ENCODE measurements at regions not wholly inside any gene's neighbourhood (a gene's known extent, or its start where the extent isn't known, plus 50 kb on each side); places are given as distances from the start of the nearest gene placed in this dataset.

DNA sequence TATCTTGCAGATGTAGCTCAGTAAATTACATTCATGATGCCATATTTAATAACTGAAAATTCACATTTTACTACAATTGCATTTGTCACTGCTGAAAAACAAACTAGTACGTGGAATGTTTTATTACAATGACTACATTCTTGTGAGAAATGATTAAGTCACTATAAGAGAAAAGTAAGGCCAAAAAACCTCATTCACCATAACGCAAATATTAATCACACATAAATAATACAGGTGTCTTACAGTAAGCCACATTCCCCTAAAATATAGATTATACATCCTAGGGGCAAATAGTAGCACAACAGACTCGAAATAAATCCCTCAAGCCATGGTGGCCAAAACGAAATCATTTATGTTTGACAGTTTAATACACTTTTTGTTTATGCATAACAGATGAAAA is 460.6 kb downstream of the NR4A2 start:
- TF ChIP-seq, protein P1, sequence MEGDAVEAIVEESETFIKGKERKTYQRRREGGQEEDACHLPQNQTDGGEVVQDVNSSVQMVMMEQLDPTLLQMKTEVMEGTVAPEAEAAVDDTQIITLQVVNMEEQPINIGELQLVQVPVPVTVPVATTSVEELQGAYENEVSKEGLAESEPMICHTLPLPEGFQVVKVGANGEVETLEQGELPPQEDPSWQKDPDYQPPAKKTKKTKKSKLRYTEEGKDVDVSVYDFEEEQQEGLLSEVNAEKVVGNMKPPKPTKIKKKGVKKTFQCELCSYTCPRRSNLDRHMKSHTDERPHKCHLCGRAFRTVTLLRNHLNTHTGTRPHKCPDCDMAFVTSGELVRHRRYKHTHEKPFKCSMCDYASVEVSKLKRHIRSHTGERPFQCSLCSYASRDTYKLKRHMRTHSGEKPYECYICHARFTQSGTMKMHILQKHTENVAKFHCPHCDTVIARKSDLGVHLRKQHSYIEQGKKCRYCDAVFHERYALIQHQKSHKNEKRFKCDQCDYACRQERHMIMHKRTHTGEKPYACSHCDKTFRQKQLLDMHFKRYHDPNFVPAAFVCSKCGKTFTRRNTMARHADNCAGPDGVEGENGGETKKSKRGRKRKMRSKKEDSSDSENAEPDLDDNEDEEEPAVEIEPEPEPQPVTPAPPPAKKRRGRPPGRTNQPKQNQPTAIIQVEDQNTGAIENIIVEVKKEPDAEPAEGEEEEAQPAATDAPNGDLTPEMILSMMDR (IDR thresholded peaks at IDR 0.05; ENCODE audit: insufficient read depth, low read depth, low read length, missing control alignments) = no peak
- no peak overlapping the region for H3K4me3 ChIP-seq (ENCODE audit: low read length)
- no peak for DNase-seq (ENCODE audit: low read depth)

DNA sequence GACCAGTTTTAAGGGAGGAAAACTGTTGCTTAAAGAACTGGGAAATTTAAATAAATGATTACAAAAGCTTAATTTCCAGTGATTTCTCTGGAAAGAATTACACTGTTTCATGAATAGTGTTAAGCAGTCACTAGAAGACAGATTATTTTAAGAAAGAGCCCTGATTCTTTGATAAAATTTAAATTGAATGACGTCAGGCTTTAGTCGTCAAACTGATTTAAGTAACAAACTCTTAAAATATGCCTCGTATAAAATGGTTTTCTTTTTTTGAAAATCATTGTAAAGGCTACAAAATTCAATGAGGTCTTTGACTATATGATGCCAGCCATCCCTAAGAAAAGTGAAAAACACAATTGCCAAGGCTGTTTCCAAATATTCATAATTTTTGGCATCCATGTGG is 465.0 kb downstream of the NR4A2 start:
- TF ChIP-seq, protein P1 (IDR thresholded peaks at IDR 0.05; ENCODE audit: insufficient read depth, low read depth, low read length, missing control alignments) = no peak
- H3K4me3 ChIP-seq (ENCODE audit: low read length) = no peak overlapping the region
- DNase-seq (ENCODE audit: low read depth) = no peak

DNA sequence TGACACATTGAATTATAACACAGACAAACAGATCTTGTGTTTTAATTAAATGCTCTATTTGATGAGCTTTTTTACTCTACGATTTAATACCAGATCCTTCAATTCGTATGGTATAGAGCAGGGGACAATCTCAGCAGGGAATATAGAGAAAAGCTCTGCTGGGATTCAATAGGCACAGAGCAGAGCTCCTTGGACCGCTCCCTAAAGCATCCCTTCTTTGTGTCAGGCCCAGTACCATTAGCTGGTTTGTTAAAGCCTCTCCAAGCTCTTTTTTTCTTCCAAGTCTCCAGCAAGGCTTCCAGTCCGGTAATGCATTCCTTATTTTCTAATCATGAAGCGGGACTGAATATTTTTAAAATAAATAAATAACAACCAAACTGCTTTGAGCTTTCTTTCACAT is 466.0 kb downstream of the NR4A2 start:
- no peak for DNase-seq (ENCODE audit: low read depth)
- TF ChIP-seq, protein P1 (IDR thresholded peaks at IDR 0.05; ENCODE audit: insufficient read depth, low read depth, low read length, missing control alignments) = no peak
- H3K4me3 ChIP-seq (ENCODE audit: low read length) = no peak overlapping the region

DNA sequence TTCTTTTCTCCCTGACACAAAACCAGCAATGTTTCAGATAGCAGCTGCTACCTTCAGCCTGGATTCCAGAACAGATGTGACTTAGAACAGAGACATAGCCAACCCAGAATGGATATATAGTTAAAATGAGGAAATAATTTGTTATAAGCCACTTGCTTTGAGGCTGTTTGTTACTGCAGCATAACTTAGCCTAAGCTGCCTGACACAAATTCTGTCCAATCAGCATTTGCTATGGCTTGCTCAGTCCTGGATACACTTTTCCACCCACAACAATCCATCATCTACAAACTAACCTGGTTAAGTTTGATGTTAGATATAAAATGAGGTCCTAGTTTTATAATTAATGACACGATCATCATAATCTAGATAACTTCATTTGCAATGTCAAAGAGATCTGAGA is 480.4 kb downstream of the NR4A2 start:
- TF ChIP-seq, protein P1 (IDR thresholded peaks at IDR 0.05; ENCODE audit: insufficient read depth, low read depth, low read length, missing control alignments) = no peak
- no peak for DNase-seq (ENCODE audit: low read depth)
- H3K4me3 ChIP-seq (ENCODE audit: low read length) = no peak overlapping the region

DNA sequence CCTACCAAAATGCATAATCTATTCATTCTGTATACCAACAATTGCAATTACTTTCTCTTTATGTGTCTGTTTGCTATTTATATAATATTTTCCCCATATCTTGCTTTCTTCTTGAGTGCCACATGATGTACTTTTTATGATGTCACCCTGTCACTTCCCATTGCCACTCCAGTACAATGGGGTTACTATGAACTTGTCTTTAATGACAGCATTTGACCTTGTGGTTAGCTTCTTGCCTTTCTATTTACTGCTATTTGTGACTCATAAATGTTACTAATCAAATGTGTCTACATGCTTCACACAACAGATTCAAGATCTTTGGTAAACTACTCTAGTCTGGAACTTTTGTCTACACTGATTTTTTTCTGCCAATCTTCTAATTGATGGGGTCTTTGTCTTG is 486.3 kb downstream of the NR4A2 start:
- DNase-seq (ENCODE audit: low read depth) = peak; percentile 69
- H3K4me3 ChIP-seq (ENCODE audit: low read length) = no peak overlapping the region
- TF ChIP-seq, protein P1 (IDR thresholded peaks at IDR 0.05; ENCODE audit: insufficient read depth, low read depth, low read length, missing control alignments) = no peak

DNA sequence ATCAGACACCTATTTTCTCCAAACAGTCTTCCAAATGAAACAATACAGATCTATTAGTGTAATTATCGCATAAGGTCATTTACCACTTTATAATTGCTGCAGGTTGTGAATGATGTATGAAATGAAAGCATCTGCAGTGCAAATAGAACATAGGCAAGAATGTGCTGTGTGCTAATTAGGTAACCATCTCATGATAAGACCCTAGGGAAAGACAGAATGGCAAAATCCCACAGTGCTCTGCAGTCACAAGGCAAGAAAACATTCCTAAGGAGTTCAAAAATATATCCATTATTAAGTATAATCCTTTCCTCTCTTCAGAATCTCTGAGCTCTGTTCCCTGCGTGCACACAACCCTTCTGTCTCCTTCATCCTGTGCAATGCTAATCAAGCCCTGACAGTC is 488.1 kb downstream of the NR4A2 start:
- TF ChIP-seq, protein P1 (IDR thresholded peaks at IDR 0.05; ENCODE audit: insufficient read depth, low read depth, low read length, missing control alignments) = no peak
- no peak for DNase-seq (ENCODE audit: low read depth)
- H3K4me3 ChIP-seq (ENCODE audit: low read length) = no peak overlapping the region

DNA sequence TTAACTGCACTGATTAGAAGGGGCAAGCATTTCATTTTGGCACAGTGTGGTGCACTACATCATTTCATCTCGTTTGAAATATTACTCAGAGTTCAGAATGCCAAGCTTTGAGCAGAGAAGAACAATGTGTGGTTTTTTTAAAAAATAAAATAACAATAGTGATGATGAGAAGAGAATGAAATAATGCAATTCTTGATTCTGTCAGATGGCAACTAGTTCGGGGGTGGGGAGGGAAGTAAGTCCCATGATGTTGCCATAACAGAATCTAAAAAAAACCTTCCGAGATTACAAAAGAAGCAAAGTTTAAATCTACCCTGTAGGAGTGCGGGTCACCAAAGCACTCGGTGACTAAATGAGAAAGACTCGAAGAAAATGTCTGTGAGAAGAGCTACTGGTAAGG is 490.4 kb downstream of the NR4A2 start:
- peak; percentile 22 for DNase-seq (ENCODE audit: low read depth)
- H3K4me3 ChIP-seq (ENCODE audit: low read length) = no peak overlapping the region
- TF ChIP-seq, protein P1 (IDR thresholded peaks at IDR 0.05; ENCODE audit: insufficient read depth, low read depth, low read length, missing control alignments) = no peak
